Fibroblast of pulmonary artery (primary cell): ENCODE measurements at regions not wholly inside any gene's neighbourhood (a gene's known extent, or its start where the extent isn't known, plus 50 kb on each side); places are given as distances from the start of the nearest gene placed in this dataset.

Experiments
- DNase-seq: peaks from one replicate; pipeline ENCODE4 v3.0.0-alpha.2; 2010; ENCODE audit warnings: low read depth
- H3K4me3 ChIP-seq: replicated peaks from 2 replicates; pipeline ENCODE4 v1.5.1; 2011; ENCODE audit warnings: low read depth, mild to moderate bottlenecking, control low read depth, low read length, moderate library complexity
- CTCF ChIP-seq: IDR thresholded peaks from 2 replicates; pipeline ENCODE4 v1.5.1; 2011; ENCODE audit warnings: mild to moderate bottlenecking, control low read depth, low read length, inconsistent platforms; ENCODE audit errors: missing control alignments

DNA sequence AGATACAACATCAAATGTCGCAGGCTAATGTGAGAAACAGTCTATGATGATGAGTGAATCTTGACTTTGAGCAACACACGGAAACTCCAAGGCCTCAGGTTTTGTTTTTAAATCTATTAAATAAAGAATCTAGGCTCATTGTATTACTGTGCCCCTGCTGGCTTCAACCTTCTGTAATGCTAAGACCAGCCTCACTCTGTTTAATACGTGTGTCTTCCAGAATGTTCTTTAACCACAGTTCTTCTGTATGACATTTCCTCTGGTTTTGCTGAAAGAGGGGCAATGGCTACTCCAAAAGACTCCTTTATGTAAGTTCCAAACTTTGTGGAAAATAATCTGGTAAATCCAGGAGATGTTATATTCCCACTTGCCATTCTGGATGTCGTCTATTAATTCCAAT is 101.1 kb upstream of the TIAM1 start:
- no peak for TF ChIP-seq CTCF
- no peak for DNase-seq
- H3K4me3 ChIP-seq, result no peak overlapping the region

DNA sequence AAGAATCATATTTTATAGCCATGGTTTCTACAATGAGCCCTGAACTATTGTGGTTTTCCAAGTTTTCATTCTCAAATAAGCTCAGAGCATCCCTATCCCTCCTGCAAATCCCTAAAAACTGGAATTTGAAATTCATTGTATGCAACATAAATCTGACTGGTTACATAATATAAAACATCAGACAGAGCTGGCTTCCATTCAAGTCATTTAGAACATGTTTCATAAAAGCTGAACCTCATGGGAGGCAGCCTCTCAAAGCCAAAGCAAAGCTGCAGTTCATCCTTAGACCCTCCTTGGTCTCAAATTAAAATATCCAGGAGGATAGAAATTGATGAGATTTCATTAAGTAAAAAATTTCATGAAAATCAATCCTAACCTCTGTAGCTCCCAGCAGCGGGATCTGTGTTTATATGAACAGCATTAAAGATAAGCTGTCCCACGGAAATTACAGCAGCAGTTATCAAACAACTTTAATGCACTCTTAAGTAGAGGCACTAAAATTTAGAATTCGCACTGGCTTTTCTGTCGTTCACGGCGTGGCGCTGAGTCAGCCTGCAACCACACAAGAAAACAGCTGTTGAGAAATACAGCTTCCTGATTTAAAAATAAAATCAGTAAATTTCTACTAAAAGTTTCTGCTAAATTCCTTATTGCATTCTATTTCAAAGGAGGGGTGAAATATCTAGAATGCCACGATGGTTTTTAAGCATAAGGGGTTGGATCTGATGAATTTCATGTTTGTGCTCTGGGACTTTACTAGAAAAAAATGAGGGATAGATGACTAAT is 99.9 kb upstream of the TIAM1 start:
- peak; percentile 45 for DNase-seq
- H3K4me3 ChIP-seq, result no peak overlapping the region
- no peak for TF ChIP-seq CTCF

- TF ChIP-seq CTCF, result no peak
- no peak overlapping the region for H3K4me3 ChIP-seq
- no peak for DNase-seq
These were observed 98.3 kb upstream of the TIAM1 start for GRCh38 chr21:31442339-31442738.

- no peak for TF ChIP-seq CTCF
- no peak for DNase-seq
- H3K4me3 ChIP-seq, result no peak overlapping the region
These were observed 85.4 kb upstream of the TIAM1 start for GRCh38 chr21:31429506-31429905.

DNA sequence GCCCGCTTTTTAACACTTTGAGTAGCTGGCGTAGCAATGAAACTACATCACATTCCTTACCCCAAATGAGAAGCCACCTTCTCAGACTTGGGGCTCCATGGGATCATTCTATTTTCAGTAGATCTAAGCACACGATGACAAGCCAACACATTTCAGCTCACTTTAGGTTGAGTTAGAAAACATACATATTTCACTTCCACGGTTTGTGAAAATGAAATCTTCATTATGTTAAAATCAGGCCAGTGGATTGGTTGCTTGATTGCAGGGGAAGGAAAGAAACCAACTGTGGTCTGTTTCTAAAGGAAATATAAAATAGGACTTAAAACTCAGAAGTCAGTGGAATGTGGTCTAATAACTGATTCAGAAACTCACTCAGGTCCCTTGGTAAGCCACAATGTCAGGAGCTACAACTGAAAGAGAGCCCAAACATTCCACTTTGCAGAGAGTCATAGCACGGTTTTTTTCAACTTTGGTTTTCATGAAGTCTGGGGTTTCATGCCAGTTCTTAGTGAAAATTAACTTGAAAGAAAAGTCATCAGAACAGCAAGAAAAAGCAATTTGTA is 82.3 kb upstream of the TIAM1 start:
- no peak for TF ChIP-seq CTCF
- H3K4me3 ChIP-seq, result no peak overlapping the region
- no peak for DNase-seq

DNA sequence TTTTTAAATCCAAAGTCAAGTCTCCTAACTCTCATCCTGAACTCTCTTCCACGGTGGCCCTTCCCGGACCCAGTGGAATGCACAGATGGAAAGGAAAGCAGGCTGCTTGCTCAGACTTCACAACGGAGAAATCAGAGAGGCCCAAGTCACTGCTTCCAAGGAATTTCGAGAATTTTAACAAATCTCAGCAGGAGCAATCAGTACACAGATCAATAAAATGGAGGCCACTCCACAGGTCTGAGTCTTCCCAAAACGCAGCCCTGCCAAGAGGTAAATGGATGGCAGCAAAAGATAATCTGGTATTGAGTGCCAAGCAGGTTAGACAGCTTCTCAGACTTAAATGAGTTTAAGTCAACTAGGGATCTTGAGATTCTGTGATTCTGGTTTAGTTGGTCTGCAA is 81.1 kb upstream of the TIAM1 start:
- no peak overlapping the region for H3K4me3 ChIP-seq
- TF ChIP-seq CTCF, result no peak
- no peak for DNase-seq

DNA sequence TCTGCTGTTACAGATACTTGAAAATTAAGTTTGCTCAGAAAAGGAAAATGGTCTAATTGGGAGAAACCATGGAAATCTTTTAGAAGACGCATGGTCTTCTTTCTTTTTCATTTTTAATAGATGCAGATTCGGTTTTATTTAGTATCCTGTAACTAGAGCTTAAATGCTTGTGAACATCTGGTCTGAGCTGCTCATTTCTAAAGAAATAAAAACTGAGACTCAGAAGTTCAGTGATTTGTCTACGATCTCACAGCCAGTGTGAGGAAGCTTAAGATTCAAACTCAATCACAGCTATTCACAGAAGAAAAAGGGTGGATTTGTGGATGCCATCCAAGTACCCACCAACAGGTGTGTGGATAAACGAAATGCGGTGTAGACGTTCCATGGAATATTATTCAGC is 80.0 kb upstream of the TIAM1 start:
- no peak overlapping the region for H3K4me3 ChIP-seq
- TF ChIP-seq CTCF, result no peak
- no peak for DNase-seq
